Endodermal cell (in vitro differentiated cells): ENCODE measurements at regions not wholly inside any gene's neighbourhood (a gene's known extent, or its start where the extent isn't known, plus 50 kb on each side); places are given as distances from the start of the nearest gene placed in this dataset.
A peak's percentile ranks its signal among the peaks of the same experiment; 100 is the strongest.

ENCODE experiments used
- DNase-seq: peaks from one replicate; pipeline ENCODE4 v3.0.0-alpha.2; 2017
- H3K27ac ChIP-seq: 2 replicates; pipeline ENCODE4 v1.5.1; 2013; ENCODE audit warnings: mild to moderate bottlenecking, low read depth, low read length, moderate library complexity
- H3K27me3 ChIP-seq: 2 replicates; pipeline ENCODE4 v1.6.1; 2013; ENCODE audit warnings: mild to moderate bottlenecking, low read length, moderate library complexity; ENCODE audit not compliant: insufficient read depth, control insufficient read depth, poor library complexity, severe bottlenecking
- H3K36me3 ChIP-seq: 2 replicates; pipeline ENCODE4 v1.7.0; 2013; ENCODE audit warnings: mild to moderate bottlenecking, low read length, moderate library complexity; ENCODE audit not compliant: control insufficient read depth, insufficient read depth
- H3K4me1 ChIP-seq: one replicate; pipeline ENCODE4 v1.7.0; 2013; ENCODE audit warnings: low read length; ENCODE audit not compliant: control insufficient read depth, insufficient read depth
- H3K4me3 ChIP-seq: 2 replicates; pipeline ENCODE4 v1.5.1; 2013; ENCODE audit warnings: mild to moderate bottlenecking, low read length, moderate library complexity
- H3K9ac ChIP-seq: 2 replicates; pipeline ENCODE4 v1.6.1; 2013; ENCODE audit warnings: mild to moderate bottlenecking, low read length, moderate library complexity; ENCODE audit not compliant: poor library complexity, severe bottlenecking; ENCODE audit errors: extremely low read depth
- H3K9me3 ChIP-seq: 2 replicates; pipeline ENCODE4 v1.6.1; 2013; ENCODE audit warnings: mild to moderate bottlenecking, low read length, moderate library complexity; ENCODE audit not compliant: control insufficient read depth
- H3K27ac Mint-ChIP-seq: 2 replicates; pipeline ENCODE4 v1.8.0; 2020; ENCODE audit warnings: mixed read lengths
- H3K27me3 Mint-ChIP-seq: 2 replicates; pipeline ENCODE4 v1.8.0; 2021; ENCODE audit warnings: mild to moderate bottlenecking, mixed read lengths; ENCODE audit not compliant: insufficient read depth
- H3K36me3 Mint-ChIP-seq: 2 replicates; pipeline ENCODE4 v1.8.0; 2020; ENCODE audit warnings: low read depth, mixed read lengths
- H3K4me1 Mint-ChIP-seq: 2 replicates; pipeline ENCODE4 v1.8.0; 2020; ENCODE audit warnings: mixed read lengths
- H3K4me3 Mint-ChIP-seq: 2 replicates; pipeline ENCODE4 v1.8.0; 2020; ENCODE audit warnings: mild to moderate bottlenecking, moderate library complexity, mixed read lengths
- H3K9me3 Mint-ChIP-seq: 2 replicates; pipeline ENCODE4 v1.8.0; 2020; ENCODE audit warnings: mild to moderate bottlenecking, mixed read lengths
- CTCF ChIP-seq: fragments of 200-600 bp; sonication (generic); conservative IDR thresholded peaks from 2 replicates; pipeline ENCODE4 v1.5.0; 2021; ENCODE audit warnings: antibody characterized with exemption, mild to moderate bottlenecking
- WGBS, 2 experiments: methylation state at CpG; one replicate each; pipeline versions ENCODE4 v1.1.5 to v1.1.7; 2013; ENCODE audit warnings: missing lambda C conversion rate in 2 of 2, mixed read lengths in 1 of 2; ENCODE audit not compliant: insufficient coverage in 1 of 2, insufficient read length in 1 of 2; 5-methylcytosine and 5-hydroxymethylcytosine counted together

DNA sequence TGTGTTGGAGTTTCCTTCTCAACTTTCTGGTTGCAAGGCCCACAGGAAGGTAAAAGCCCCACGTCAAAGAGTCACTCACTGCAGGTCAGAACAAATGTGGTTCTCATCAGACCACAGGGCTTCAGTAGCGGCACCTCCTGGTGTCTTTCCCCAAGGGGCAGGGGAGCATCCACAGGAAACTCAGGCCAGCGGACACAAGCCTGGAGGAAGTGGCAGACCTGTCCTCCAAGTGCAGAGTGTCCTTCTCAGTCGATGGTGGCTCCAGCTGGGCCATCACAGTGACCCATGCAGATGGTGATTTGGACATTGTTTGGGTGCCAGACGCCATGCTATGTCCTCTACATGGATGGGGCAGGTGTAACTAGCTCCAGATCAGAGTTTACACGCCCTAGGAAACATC is 84.9 kb downstream of the ACKR3 start:
- Histone ChIP-seq H3K27ac (no peak overlapping the region), H3K36me3 (no peaks in the 10 kb centered on the region), H3K4me1 (peaks cover 7% of the 10 kb centered on the region), H3K4me3 (no peak overlapping the region), H3K9ac (no peak overlapping the region), H3K9me3 (peaks cover 7% of the 10 kb centered on the region), H3K27me3 (no peaks in the 10 kb centered on the region)
- Mint-ChIP-seq H3K4me1 (peaks cover 16% of the 10 kb centered on the region), H3K27ac (no peak overlapping the region), H3K4me3 (no peak overlapping the region), H3K9me3 (no peaks in the 10 kb centered on the region), H3K36me3 (no peaks in the 10 kb centered on the region), H3K27me3 (peaks cover 4% of the 10 kb centered on the region)
- DNase-seq = peak; percentile 39
- WGBS, 2 experiments = 85 to 88% methylated on average over 4 to 6 of the region's 6 CpGs
- TF ChIP-seq CTCF = no peak

DNA sequence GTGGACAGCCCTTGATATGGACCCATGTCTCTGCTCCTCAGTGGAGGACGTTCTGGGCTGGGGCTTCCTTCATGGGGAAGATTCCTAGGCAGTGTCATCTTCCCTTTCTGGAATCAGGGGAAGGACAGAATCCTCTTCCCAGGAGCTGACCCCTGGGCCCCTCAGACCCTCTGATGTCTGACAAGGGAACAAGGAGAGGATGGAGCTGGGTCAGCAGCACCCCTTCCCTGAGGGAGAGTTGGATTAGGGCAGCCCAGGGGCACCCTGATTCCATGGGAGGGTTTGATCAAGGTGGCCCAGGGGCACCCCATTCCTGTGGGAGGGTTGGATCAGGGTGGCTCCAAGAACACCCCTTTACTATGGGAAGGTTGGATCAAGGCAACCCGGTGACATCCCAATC is 86.5 kb downstream of the ACKR3 start:
- Mint-ChIP-seq H3K4me3 (no peak overlapping the region), H3K9me3 (no peaks in the 10 kb centered on the region), H3K27me3 (peaks cover 4% of the 10 kb centered on the region), H3K27ac (no peak overlapping the region), H3K36me3 (no peaks in the 10 kb centered on the region), H3K4me1 (peaks cover 30% of the 10 kb centered on the region)
- 80 to 97% methylated on average over 1 to 2 of the region's 2 CpGs for WGBS, 2 experiments
- no peak overlapping the region for H3K4me3 ChIP-seq
- H3K27ac ChIP-seq = no peak overlapping the region
- no peaks in the 10 kb centered on the region for H3K9me3 ChIP-seq
- H3K36me3 ChIP-seq = no peaks in the 10 kb centered on the region
- peaks cover 16% of the 10 kb centered on the region for H3K4me1 ChIP-seq
- H3K9ac ChIP-seq = no peak overlapping the region
- no peaks in the 10 kb centered on the region for H3K27me3 ChIP-seq
- TF ChIP-seq CTCF = no peak
- no peak for DNase-seq

DNA sequence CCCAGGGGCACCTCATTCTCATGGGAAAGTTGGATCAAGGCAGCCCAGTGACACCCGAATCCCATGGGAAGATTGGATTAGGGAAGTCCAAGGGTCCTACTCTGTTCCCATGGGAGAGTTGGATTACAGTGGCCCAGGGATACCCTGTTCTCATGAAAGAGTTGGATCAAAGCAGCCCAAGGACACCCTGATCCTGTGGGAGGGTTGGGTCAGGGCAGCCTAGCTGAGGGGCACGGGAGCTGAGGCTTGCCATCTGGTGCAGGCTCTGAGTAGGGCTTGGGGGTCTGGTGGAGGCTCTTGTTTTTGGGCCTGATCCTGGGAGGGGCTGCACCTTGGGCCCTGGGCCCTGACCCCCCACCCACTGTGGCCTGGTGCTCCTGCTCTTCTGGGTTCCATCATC is 87.1 kb downstream of the ACKR3 start:
- H3K9me3 ChIP-seq = no peaks in the 10 kb centered on the region
- Mint-ChIP-seq H3K36me3 (no peaks in the 10 kb centered on the region), H3K27ac (no peak overlapping the region), H3K9me3 (no peaks in the 10 kb centered on the region), H3K27me3 (peaks cover 4% of the 10 kb centered on the region), H3K4me3 (no peak overlapping the region), H3K4me1 (peaks cover 36% of the 10 kb centered on the region)
- no peak overlapping the region for H3K27ac ChIP-seq
- no peak overlapping the region for H3K9ac ChIP-seq
- H3K27me3 ChIP-seq = no peaks in the 10 kb centered on the region
- H3K4me3 ChIP-seq = no peak overlapping the region
- WGBS, 2 experiments = 95 to 100% methylated on average over 1 to 2 of the region's 2 CpGs
- no peak for DNase-seq
- no peak for TF ChIP-seq CTCF
- H3K36me3 ChIP-seq = no peaks in the 10 kb centered on the region
- peaks cover 20% of the 10 kb centered on the region for H3K4me1 ChIP-seq
